ENCODE measurements at regions not wholly inside any gene's neighbourhood (a gene's known extent, or its start where the extent isn't known, plus 50 kb on each side); places are given as distances from the start of the nearest gene placed in this dataset.

- H3K27ac ChIP-seq, result no peak overlapping the region
- no peak overlapping the region for H3K4me3 ChIP-seq
- peaks cover 0 to 15% (median 3%) of the 10 kb centered on the region in 8 donors for H3K9me3 ChIP-seq
- DNase-seq, result no peak
- peaks cover 0 to 2% (median 0%) of the 10 kb centered on the region in 6 donors for H3K4me1 ChIP-seq
- H3K27me3 ChIP-seq (replicated peaks in 1 of 7), result peaks cover 0 to under 1% (median 0%) of the 10 kb centered on the region in 7 donors
- no peaks in the 10 kb centered on the region for H3K36me3 ChIP-seq
- intact Hi-C loops (cut with DNase I; ENCODE audit: low total_unique reads), result no loop called here
- TF ChIP-seq POLR2A (IDR thresholded peaks at IDR 0.05), result no peak
- no peak for TF ChIP-seq POLR2AphosphoS5 (IDR thresholded peaks at IDR 0.05)
- TF ChIP-seq CTCF (IDR thresholded peaks at IDR 0.05 in 8 of 11, conservative IDR thresholded peaks at IDR 0.05 in 3 of 11), result no peak
Observed at GRCh38 chr10:60566096-60566495, 176.4 kb upstream of the ANK3 start.

- Histone ChIP-seq H3K4me1 (peaks cover 0 to 8% (median 0%) of the 10 kb centered on the region in 6 donors), H3K27ac (no peak overlapping the region), H3K27me3 (replicated peaks in 1 of 7) (no peaks in the 10 kb centered on the region), H3K9me3 (peaks cover 0 to 15% (median 3%) of the 10 kb centered on the region in 8 donors), H3K4me3 (no peak overlapping the region), H3K36me3 (no peaks in the 10 kb centered on the region)
- WGBS, 5 donors, result 74 to 79% (median 77%) methylated on average over 2 of the region's 2 CpGs
- TF ChIP-seq CTCF (IDR thresholded peaks at IDR 0.05 in 8 of 11, conservative IDR thresholded peaks at IDR 0.05 in 3 of 11) (no peak), POLR2AphosphoS5 (IDR thresholded peaks at IDR 0.05) (no peak)
- DNase-seq, result no peak
- intact Hi-C loops (cut with DNase I; ENCODE audit: low total_unique reads), result no loop called here
Observed at GRCh38 chr10:60565492-60565891, 175.8 kb upstream of the ANK3 start.

GRCh38 chr10:60564475-60564874, 174.8 kb upstream of the ANK3 start:
- DNase-seq, result no peak
- no peak overlapping the region for H3K27ac ChIP-seq
- H3K4me1 ChIP-seq, result peaks cover 0 to 9% (median 0%) of the 10 kb centered on the region in 6 donors
- 88 to 99% (median 93%) methylated on average over 3 of the region's 3 CpGs for WGBS, 5 donors
- H3K27me3 ChIP-seq (replicated peaks in 1 of 7), result no peaks in the 10 kb centered on the region
- H3K36me3 ChIP-seq, result no peaks in the 10 kb centered on the region
- H3K4me3 ChIP-seq, result no peak overlapping the region
- TF ChIP-seq POLR2AphosphoS5 (IDR thresholded peaks at IDR 0.05), result no peak
- no peak for TF ChIP-seq POLR2A (IDR thresholded peaks at IDR 0.05)
- no peak for TF ChIP-seq CTCF (IDR thresholded peaks at IDR 0.05 in 8 of 11, conservative IDR thresholded peaks at IDR 0.05 in 3 of 11)
- H3K9me3 ChIP-seq, result peaks cover 0 to 15% (median 3%) of the 10 kb centered on the region in 8 donors
- intact Hi-C loops (cut with DNase I; ENCODE audit: low total_unique reads), result no loop called here

GRCh38 chr10:60560451-60560850, 170.8 kb upstream of the ANK3 start:
- no peak for TF ChIP-seq CTCF (IDR thresholded peaks at IDR 0.05 in 8 of 11, conservative IDR thresholded peaks at IDR 0.05 in 3 of 11)
- no peak for TF ChIP-seq POLR2A (IDR thresholded peaks at IDR 0.05)
- no peak for TF ChIP-seq POLR2AphosphoS5 (IDR thresholded peaks at IDR 0.05)
- no peak overlapping the region for H3K4me3 ChIP-seq
- intact Hi-C loops (cut with DNase I; ENCODE audit: low total_unique reads), result no loop called here
- 32 to 48% (median 41%) methylated on average over 2 of the region's 2 CpGs for WGBS, 5 donors
- H3K36me3 ChIP-seq, result no peaks in the 10 kb centered on the region
- DNase-seq, result no peak
- no peak overlapping the region for H3K27ac ChIP-seq
- H3K27me3 ChIP-seq (replicated peaks in 1 of 7), result no peaks in the 10 kb centered on the region
- peaks cover 0 to 9% (median 0%) of the 10 kb centered on the region in 6 donors for H3K4me1 ChIP-seq
- H3K9me3 ChIP-seq, result no peaks in the 10 kb centered on the region

Measured in spleen (tissue), 11 donors.